Astrocyte (in vitro differentiated cells and primary cell): ENCODE measurements at regions not wholly inside any gene's neighbourhood (a gene's known extent, or its start where the extent isn't known, plus 50 kb on each side); places are given as distances from the start of the nearest gene placed in this dataset.

Source experiments
- CTCF ChIP-seq: IDR thresholded peaks from 2 replicates; pipeline ENCODE4 v1.5.1; 2011; ENCODE audit warnings: low read depth, mild to moderate bottlenecking, inconsistent platforms, low read length, moderate library complexity; ENCODE audit not compliant: insufficient read depth
- EZH2 ChIP-seq: IDR thresholded peaks from 2 replicates; pipeline ENCODE4 v1.6.1; 2012; ENCODE audit warnings: mild to moderate bottlenecking, low read length, inconsistent platforms; ENCODE audit not compliant: insufficient read depth

DNA sequence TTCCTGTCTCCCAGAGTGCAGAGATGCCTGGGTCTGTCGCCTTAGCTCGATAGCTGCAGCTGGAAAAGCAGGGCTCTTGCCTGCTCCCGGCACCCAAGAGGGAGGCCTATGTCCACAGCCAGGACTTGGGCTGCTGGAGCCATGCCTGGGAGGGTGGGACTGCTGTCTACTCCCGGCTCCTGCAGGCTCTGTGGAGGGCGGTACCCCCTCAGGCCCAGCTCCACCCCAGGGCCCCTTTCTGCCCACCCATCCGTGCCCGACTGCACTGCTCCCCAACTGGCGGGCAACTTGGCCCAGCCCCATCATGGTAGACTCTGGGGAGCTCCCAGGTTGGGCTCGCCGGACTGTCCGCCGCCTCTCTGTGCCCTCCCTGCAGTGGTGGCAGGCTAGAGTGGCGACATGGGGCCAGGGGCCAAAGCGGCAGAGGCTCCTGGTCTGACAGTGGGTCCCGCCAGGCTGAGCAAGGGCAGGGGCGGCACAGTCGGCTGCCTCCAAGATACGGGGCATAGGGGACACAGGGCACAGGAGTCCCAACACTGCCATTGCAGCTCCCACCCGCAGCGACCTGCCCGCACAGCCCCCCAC, 901.0 kb downstream of the CCDC85A start:
- TF ChIP-seq CTCF (no peak), EZH2 (no peak)
